Gastrocnemius medialis (tissue), 4 donors: ENCODE measurements at regions not wholly inside any gene's neighbourhood (a gene's known extent, or its start where the extent isn't known, plus 50 kb on each side); places are given as distances from the start of the nearest gene placed in this dataset.
"Not testable (repeated sequence)": the region's sequence is repeated elsewhere in the genome, so short reads cannot be mapped to it uniquely, and the experiment has no call there.

Source experiments
- ATAC-seq, 2 donors: fragments of 150-250 bp; one replicate each; pipeline ENCODE4 v1.9.1; 2016
- DNase-seq, 2 donors: peaks; one replicate each; pipeline ENCODE4 v3.0.0-alpha.2; 2019
- H3K27ac ChIP-seq, 4 donors: fragments of 200-600 bp; sonication (generic); 1 replicate in 1 of 4; 2 replicates in 3 of 4; pipeline ENCODE4 v1.5.1; 2016 to 2018; ENCODE audit warnings: mild to moderate bottlenecking in 2 of 4, moderate library complexity in 1 of 4
- H3K27me3 ChIP-seq, 3 donors: fragments of 200-600 bp; sonication (generic) in 2 of 3; 1 replicate in 1 of 3; 2 replicates in 2 of 3; pipeline versions ENCODE4 v1.5.1 to v1.6.0; 2016 to 2019; ENCODE audit warnings: mild to moderate bottlenecking in 1 of 3, moderate library complexity in 1 of 3
- H3K36me3 ChIP-seq, 2 donors: fragments of 200-600 bp; sonication (generic) in 1 of 2; one replicate each; pipeline ENCODE4 v1.5.1; 2017 to 2018
- H3K4me1 ChIP-seq, 2 donors: fragments of 200-600 bp; sonication (generic) in 1 of 2; one replicate each; pipeline ENCODE4 v1.5.1; 2016 to 2017; ENCODE audit warnings: mild to moderate bottlenecking in 2 of 2
- H3K4me3 ChIP-seq, 4 donors: fragments of 200-600 bp; sonication (generic) in 3 of 4; 1 replicate in 1 of 4; 2 replicates in 3 of 4; pipeline ENCODE4 v1.5.1; 2016 to 2019; ENCODE audit warnings: mild to moderate bottlenecking in 2 of 4
- H3K9me3 ChIP-seq, 3 donors: fragments of 200-600 bp; sonication (generic) in 2 of 3; 1 replicate in 1 of 3; 2 replicates in 2 of 3; pipeline ENCODE4 v1.5.1; 2016 to 2019
- in situ Hi-C, 4 donors: fragments of 200-750 bp; cut with MboI; loops; one replicate each; pipeline versions ENCODE4 v1.15.0 to v1.8.0; 2017; ENCODE audit warnings: low sequenced_read_pairs in 4 of 4
- intact Hi-C: fragments of 100-400 bp; cut with DNase I; formaldehyde crosslinking; loops from one replicate; pipeline ENCODE4 v1.15.1; 2023; ENCODE audit warnings: low total_unique reads

DNA sequence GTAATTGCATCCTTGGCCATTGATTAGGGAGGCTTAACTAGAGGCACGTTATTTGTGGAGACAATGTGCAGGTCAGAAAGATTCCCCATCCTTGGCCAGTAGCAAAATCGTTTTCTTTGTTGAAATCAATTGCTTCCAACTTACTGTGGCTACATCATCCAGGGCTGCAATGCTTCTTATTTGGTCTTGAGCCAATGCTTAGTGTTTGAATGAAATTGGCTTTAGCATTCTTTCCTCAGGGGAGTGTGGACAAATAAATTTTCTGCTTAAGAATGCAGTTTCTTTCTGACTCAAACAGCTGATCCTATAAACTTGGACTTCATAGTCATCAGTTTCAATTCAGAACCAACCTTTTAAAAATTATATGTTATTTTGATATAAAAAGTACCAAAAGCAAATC is 95.6 kb downstream of the ARHGAP11B start:
- intact Hi-C loops, H3K27ac ChIP-seq, in situ Hi-C loops, ATAC-seq, H3K27me3 ChIP-seq, H3K9me3 ChIP-seq, H3K4me1 ChIP-seq, H3K36me3 ChIP-seq, H3K4me3 ChIP-seq, DNase-seq: not testable (repeated sequence)

DNA sequence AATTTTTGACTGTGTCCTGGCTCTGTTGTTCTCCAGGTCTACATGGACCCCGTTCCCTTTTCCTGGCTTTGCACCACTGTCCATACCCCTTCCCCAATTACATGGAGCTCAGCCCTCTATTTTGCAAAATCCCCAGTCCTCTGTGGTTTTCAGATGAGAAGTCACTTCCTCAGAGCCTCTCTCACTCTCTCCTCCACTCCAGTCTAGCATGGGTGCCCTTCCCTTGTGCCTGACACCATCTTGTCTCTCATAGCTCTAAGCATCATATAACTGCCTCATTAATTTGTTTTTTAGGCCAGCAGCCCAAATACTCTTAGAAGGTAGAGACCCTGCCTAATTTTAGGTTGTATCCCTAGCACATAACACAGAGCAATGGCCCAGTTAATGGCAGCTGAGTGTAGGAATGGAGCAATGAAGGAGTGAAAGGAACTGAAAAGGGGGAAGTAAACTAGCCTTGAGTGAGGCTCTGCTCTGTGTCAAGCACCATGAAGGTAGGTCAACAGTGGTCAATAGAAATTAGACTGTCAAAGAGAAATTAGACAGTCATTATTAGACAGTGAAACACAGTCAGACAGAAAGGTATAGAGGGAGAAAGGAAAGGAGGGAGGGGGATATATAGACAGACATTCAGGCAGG is 97.7 kb downstream of the ARHGAP11B start:
- H3K27ac ChIP-seq, H3K9me3 ChIP-seq, H3K27me3 ChIP-seq, H3K36me3 ChIP-seq, H3K4me3 ChIP-seq, in situ Hi-C loops, ATAC-seq, H3K4me1 ChIP-seq, intact Hi-C loops, DNase-seq: not testable (repeated sequence)

DNA sequence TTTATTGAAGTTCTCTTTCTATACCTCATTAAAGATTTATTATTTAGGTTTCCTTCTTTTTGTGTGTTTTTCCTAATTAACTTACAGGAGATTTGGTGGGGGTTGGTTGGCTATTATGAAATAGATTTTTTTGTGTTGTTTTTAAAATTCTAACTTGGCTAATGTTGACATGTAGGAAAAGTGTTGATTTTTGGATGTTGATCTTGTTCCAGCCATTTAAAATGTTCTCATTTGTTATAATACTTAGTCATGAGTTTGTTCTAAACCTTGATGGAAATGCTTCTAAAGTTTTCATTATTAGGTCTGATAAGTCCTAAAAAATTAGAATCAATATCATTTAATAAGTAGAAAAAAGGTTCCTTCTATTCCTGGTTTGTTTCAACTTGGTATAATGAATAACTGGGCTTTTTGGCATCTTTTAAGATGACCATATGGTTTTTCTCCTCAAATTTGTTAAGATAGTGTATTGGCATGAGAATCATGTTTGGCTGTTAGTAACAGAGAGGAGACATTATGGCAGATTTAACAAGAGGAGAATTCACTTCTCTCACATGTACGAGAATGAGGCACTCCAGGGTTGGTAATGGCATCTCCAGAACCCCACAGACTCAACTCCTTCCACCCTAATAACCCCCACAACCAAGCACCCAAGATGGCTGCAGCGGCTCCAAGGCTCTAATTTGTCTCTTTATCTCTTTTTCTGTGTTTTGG is 104.1 kb downstream of the ARHGAP11B start:
- in situ Hi-C loops, H3K4me3 ChIP-seq, H3K9me3 ChIP-seq, DNase-seq, ATAC-seq, intact Hi-C loops, H3K36me3 ChIP-seq, H3K4me1 ChIP-seq, H3K27me3 ChIP-seq, H3K27ac ChIP-seq: not testable (repeated sequence)

- H3K27me3 ChIP-seq, H3K36me3 ChIP-seq, H3K4me3 ChIP-seq, H3K4me1 ChIP-seq, H3K9me3 ChIP-seq, DNase-seq, ATAC-seq, H3K27ac ChIP-seq, intact Hi-C loops, in situ Hi-C loops: not testable (repeated sequence)
Observed at GRCh38 chr15:30730633-30731032, 104.7 kb downstream of the ARHGAP11B start.

GRCh38 chr15:30732100-30732499 is 106.2 kb downstream of the ARHGAP11B start:
- DNase-seq, in situ Hi-C loops, ATAC-seq: not testable (repeated sequence)

GRCh38 chr15:30735884-30736564 is 110.1 kb downstream of the ARHGAP11B start:
- H3K9me3 ChIP-seq, H3K4me1 ChIP-seq, H3K27me3 ChIP-seq, intact Hi-C loops, in situ Hi-C loops, H3K4me3 ChIP-seq, H3K27ac ChIP-seq, ATAC-seq, DNase-seq, H3K36me3 ChIP-seq: not testable (repeated sequence)

More at GRCh38 chr15:30732100-30732499, 106.2 kb downstream of the ARHGAP11B start:
- intact Hi-C loops, H3K4me3 ChIP-seq, H3K36me3 ChIP-seq, H3K4me1 ChIP-seq, H3K27ac ChIP-seq, H3K27me3 ChIP-seq, H3K9me3 ChIP-seq: not testable (repeated sequence)

DNA sequence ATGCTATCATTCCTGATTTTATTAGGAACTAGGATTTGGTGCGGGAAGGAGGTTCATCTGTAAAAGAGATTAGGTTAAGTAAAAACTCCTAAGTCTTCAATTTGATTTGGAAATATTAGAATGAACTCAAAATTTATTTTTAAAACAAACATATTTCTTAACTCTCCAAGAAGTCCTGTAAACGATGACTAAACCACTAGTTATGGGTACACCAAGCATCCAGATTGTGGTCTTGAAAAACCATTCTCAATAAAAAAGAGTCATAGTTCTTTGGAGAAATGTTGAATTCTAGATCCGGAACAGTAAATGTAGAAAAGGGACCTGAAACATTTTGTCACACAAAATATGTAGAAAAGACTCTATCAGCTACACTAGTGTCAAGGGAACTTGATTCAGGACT is 116.9 kb downstream of the ARHGAP11B start:
- DNase-seq, ATAC-seq, H3K27me3 ChIP-seq, H3K4me1 ChIP-seq, intact Hi-C loops, H3K36me3 ChIP-seq, H3K4me3 ChIP-seq, H3K27ac ChIP-seq, in situ Hi-C loops, H3K9me3 ChIP-seq: not testable (repeated sequence)

DNA sequence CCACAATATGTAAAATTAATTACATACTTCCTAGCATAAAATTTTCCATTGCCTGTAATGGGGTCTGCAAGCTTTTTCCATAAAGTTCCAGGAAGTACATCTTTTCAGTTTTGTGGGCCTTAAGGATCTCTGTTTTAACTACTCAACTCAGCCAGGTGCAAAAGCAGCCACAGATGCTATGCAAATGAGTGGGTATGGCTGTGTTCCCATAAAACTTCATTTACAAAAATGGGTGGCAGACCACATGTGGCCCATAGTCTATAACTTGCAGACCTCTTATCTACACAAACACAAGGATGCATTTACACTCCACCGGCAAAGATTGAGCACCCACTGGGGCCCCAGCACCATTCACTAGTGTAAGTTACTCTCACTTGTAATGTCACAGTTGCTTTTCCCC is 123.1 kb downstream of the ARHGAP11B start:
- H3K27ac ChIP-seq, DNase-seq, ATAC-seq, H3K9me3 ChIP-seq, intact Hi-C loops, H3K27me3 ChIP-seq, in situ Hi-C loops, H3K4me1 ChIP-seq, H3K36me3 ChIP-seq, H3K4me3 ChIP-seq: not testable (repeated sequence)
